GM12878 (cell line): ENCODE measurements at regions not wholly inside any gene's neighbourhood (a gene's known extent, or its start where the extent isn't known, plus 50 kb on each side); places are given as distances from the start of the nearest gene placed in this dataset.

ENCODE experiments used
- ATAC-seq: fragments of 200-7000 bp; cut with Tn5 transposase; 3 replicates; pipeline ENCODE4 v1.9.1; 2020; ENCODE audit warnings: mild to moderate bottlenecking, moderate library complexity
- BruUV-seq: library from RNA; stranded (reverse); fragments of 400-500 nt; replicated peaks from 2 replicates; lab custom pipeline; 2021; lab: Mats Ljungman, UMichigan
- CTCF ChIA-PET: fragments of 300-600 bp; sonication (Branson Sonifier 250); formaldehyde crosslinking; extraction: SDS; loops from one replicate; lab custom pipeline; 2021; ENCODE audit warnings: inconsistent platforms; lab: Yijun Ruan, JAX
- POLR2A ChIA-PET: fragments of 350-600 bp; formaldehyde crosslinking; extraction: SDS; loops from one replicate; lab custom pipeline; 2021; ENCODE audit warnings: inconsistent platforms; lab: Charles Lee
- RAD21 ChIA-PET: fragments of 300-600 bp; sonication (Branson Sonifier 250); formaldehyde crosslinking; loops from one replicate; lab custom pipeline; 2023; ENCODE audit warnings: antibody characterized with exemption; ENCODE audit not compliant: unreplicated experiment; lab: Charles Lee
- SMC1A ChIA-PET: fragments of 300-600 bp; sonication (Branson Sonifier 250); formaldehyde crosslinking; loops from one replicate; lab custom pipeline; 2023; ENCODE audit not compliant: unreplicated experiment, uncharacterized antibody; lab: Charles Lee
- DNase-seq: peaks from one replicate; pipeline ENCODE4 v3.0.0-alpha.2; 2011; ENCODE audit warnings: low read depth, low spot score
- FAIRE-seq: peaks from 3 replicates; lab custom pipeline; 2011; peaks lifted over from hg19 to GRCh38; lab: Jason Lieb, UNC
- H2AFZ ChIP-seq: 2 replicates; pipeline ENCODE4 v1.6.0; 2011; ENCODE audit warnings: low read depth, low read length, control low read depth; ENCODE audit not compliant: control insufficient read depth
- H3K27ac ChIP-seq: 2 replicates; pipeline ENCODE4 v1.5.1; 2011; ENCODE audit warnings: control low read depth; ENCODE audit not compliant: control insufficient read depth, insufficient read depth
- H3K27me3 ChIP-seq, 2 experiments: replicated peaks in 1 of 2; 2 replicates each; pipeline versions ENCODE4 v1.6.0 to v1.6.1; 2011; ENCODE audit warnings: low read length in 1 of 2; ENCODE audit not compliant: control insufficient read depth in 2 of 2, insufficient read depth in 2 of 2
- H3K36me3 ChIP-seq, 2 experiments: 2 replicates each; pipeline ENCODE4 v1.5.1; 2011; ENCODE audit warnings: low read length in 1 of 2; ENCODE audit not compliant: control insufficient read depth in 2 of 2, insufficient read depth in 2 of 2
- H3K4me1 ChIP-seq: 2 replicates; pipeline ENCODE4 v1.6.1; 2011; ENCODE audit warnings: mild to moderate bottlenecking, low read length, moderate library complexity, mixed read lengths; ENCODE audit not compliant: control insufficient read depth, insufficient read depth
- H3K4me2 ChIP-seq: 2 replicates; pipeline ENCODE4 v1.6.0; 2011; ENCODE audit warnings: control low read depth; ENCODE audit not compliant: control insufficient read depth, insufficient read depth
- H3K4me3 ChIP-seq: fragments of 200-600 bp; sonication (generic); 2 replicates; pipeline ENCODE4 v1.5.1; 2016
- H3K79me2 ChIP-seq: 2 replicates; pipeline ENCODE4 v1.6.0; 2011; ENCODE audit warnings: low read length; ENCODE audit not compliant: control insufficient read depth, insufficient read depth
- H3K9ac ChIP-seq: 2 replicates; pipeline ENCODE4 v1.8.0; 2011; ENCODE audit warnings: low read length, control low read depth, mixed read lengths; ENCODE audit not compliant: control insufficient read depth, insufficient read depth
- H3K9me3 ChIP-seq: replicated peaks from 3 replicates; pipeline ENCODE4 v1.5.1; 2011; ENCODE audit warnings: mild to moderate bottlenecking, low read length; ENCODE audit not compliant: control insufficient read depth, insufficient read depth
- H4K20me1 ChIP-seq: 2 replicates; pipeline ENCODE4 v1.6.0; 2011; ENCODE audit not compliant: control insufficient read depth, insufficient read depth
- BMI1 ChIP-seq: fragments of 450-650 bp; IDR thresholded peaks from 2 replicates; pipeline ENCODE4 v1.6.1; 2016; ENCODE audit warnings: mild to moderate bottlenecking, moderate library complexity, borderline replicate concordance
- CREB1 ChIP-seq: IDR thresholded peaks from 2 replicates; pipeline ENCODE4 v1.6.1; 2012; ENCODE audit warnings: low read depth, mild to moderate bottlenecking, inconsistent platforms
- JUNB ChIP-seq: IDR thresholded peaks from 2 replicates; pipeline ENCODE4 v1.6.1; 2016; ENCODE audit warnings: antibody characterized with exemption, mild to moderate bottlenecking
- PAX5 ChIP-seq: IDR thresholded peaks from 2 replicates; pipeline ENCODE4 v1.6.1; 2011; ENCODE audit warnings: low read depth, low read length, borderline replicate concordance
- POLR2A ChIP-seq: IDR thresholded peaks from 2 replicates; pipeline ENCODE4 v1.6.1; 2011; ENCODE audit warnings: low read depth, mild to moderate bottlenecking, low read length
- RUNX3 ChIP-seq: IDR thresholded peaks from 2 replicates; pipeline ENCODE4 v1.6.1; 2012; ENCODE audit warnings: low read length, inconsistent platforms
- SMC3 ChIP-seq: IDR thresholded peaks from 2 replicates; pipeline ENCODE4 v1.6.1; 2011; ENCODE audit warnings: low read length, improper control_type of control experiment, borderline replicate concordance
- WGBS: methylation state at CpG from one replicate; pipeline ENCODE4 v1.1.6; 2016; ENCODE audit warnings: low lambda C conversion rate; ENCODE audit not compliant: insufficient replicate concordance, insufficient coverage; ENCODE audit errors: missing lambda C conversion rate; 5-methylcytosine and 5-hydroxymethylcytosine counted together
- in situ Hi-C: fragments of 300-500 bp; cut with MboI; formaldehyde crosslinking; loops from 9 replicates; pipeline ENCODE4 v1.14.3; 2018; ENCODE audit warnings: mixed read lengths
- intact Hi-C: fragments of 100-400 bp; cut with micrococcal nuclease; formaldehyde crosslinking; loops from one replicate; pipeline ENCODE4 v1.14.2; 2022; ENCODE audit not compliant: unreplicated experiment
- TF ChIP-seq, protein P1 (sequence below): IDR thresholded peaks from 2 replicates; pipeline ENCODE4 v1.6.1; 2011; ENCODE audit warnings: borderline replicate concordance, low read depth, mild to moderate bottlenecking, moderate library complexity, mixed read lengths, low read length; ENCODE audit not compliant: insufficient read depth; ENCODE audit errors: extremely low read length

GRCh38 chr9:21710548-21711191, 91.8 kb upstream of the MTAP start:
- in situ Hi-C loops, result no loop called here
- POLR2A ChIA-PET, result no interaction called here
- H3K36me3 ChIP-seq, result no peaks in the 10 kb centered on the region
- CTCF ChIA-PET, result interaction anchor here (0.6 to 2.4 kb wide), 3 partner anchors 76 to 125 kb away, joined by 3 to 10 read pairs (median 3); no protein-coding TSS in a partner anchor
- no TSS peak for BruUV-seq
- H3K4me3 ChIP-seq, result no peak overlapping the region
- H3K27me3 ChIP-seq, result no peaks in the 10 kb centered on the region
- no peak overlapping the region for H2AFZ ChIP-seq
- no peaks in the 10 kb centered on the region for H3K4me1 ChIP-seq
- H3K27ac ChIP-seq, result no peak overlapping the region
- WGBS, result 27% methylated on average over 4 of the region's 4 CpGs
- no peak for TF ChIP-seq POLR2A
- 0 out of 2 replicates have a peak, but pooled peaks have one; percentile 10 for TF ChIP-seq RUNX3
- no peak for TF ChIP-seq SMC3
- FAIRE-seq (no peak), ATAC-seq (peak; percentile 41), DNase-seq (no peak)
- H3K4me2 ChIP-seq, result no peak overlapping the region
- RAD21 ChIA-PET, result no interaction called here
- no peaks in the 10 kb centered on the region for H3K9me3 ChIP-seq
- H4K20me1 ChIP-seq, result no peaks in the 10 kb centered on the region
- SMC1A ChIA-PET, result no interaction called here
- no peaks in the 10 kb centered on the region for H3K79me2 ChIP-seq
- no peak overlapping the region for H3K9ac ChIP-seq
- intact Hi-C loops, result no loop called here

GRCh38 chr9:21711504-21711903, 90.9 kb upstream of the MTAP start:
- ATAC-seq (peak; percentile 63), DNase-seq (no peak), FAIRE-seq (no peak)
- Histone ChIP-seq H3K79me2 (no peaks in the 10 kb centered on the region), H3K4me2 (no peak overlapping the region), H3K4me1 (no peaks in the 10 kb centered on the region), H3K36me3 (no peaks in the 10 kb centered on the region), H3K9me3 (no peaks in the 10 kb centered on the region), H3K4me3 (no peak overlapping the region), H3K9ac (no peak overlapping the region), H4K20me1 (no peaks in the 10 kb centered on the region), H3K27ac (no peak overlapping the region), H2AFZ (no peak overlapping the region), H3K27me3 (no peaks in the 10 kb centered on the region)
- intact Hi-C loops, result no loop called here
- ChIA-PET SMC1A (no interaction called here), POLR2A (no interaction called here), RAD21 (no interaction called here), CTCF (interaction anchor here (0.6 to 2.4 kb wide), 2 partner anchors 40 to 77 kb away, joined by 3 to 10 read pairs; no protein-coding TSS in a partner anchor)
- no TSS peak for BruUV-seq
- TF ChIP-seq, protein P1, sequence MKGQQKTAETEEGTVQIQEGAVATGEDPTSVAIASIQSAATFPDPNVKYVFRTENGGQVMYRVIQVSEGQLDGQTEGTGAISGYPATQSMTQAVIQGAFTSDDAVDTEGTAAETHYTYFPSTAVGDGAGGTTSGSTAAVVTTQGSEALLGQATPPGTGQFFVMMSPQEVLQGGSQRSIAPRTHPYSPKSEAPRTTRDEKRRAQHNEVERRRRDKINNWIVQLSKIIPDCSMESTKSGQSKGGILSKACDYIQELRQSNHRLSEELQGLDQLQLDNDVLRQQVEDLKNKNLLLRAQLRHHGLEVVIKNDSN, result no peak
- no peak for TF ChIP-seq BMI1
- TF ChIP-seq PAX5, result peak; percentile 85
- TF ChIP-seq JUNB, result 0 out of 2 replicates have a peak, but pooled peaks have one; percentile 14
- TF ChIP-seq CREB1, result no peak
- 0% methylated on average over 2 of the region's 2 CpGs for WGBS
- in situ Hi-C loops, result no loop called here
